HepG2 (cell line): ENCODE measurements at regions not wholly inside any gene's neighbourhood (a gene's known extent, or its start where the extent isn't known, plus 50 kb on each side); places are given as distances from the start of the nearest gene placed in this dataset.

ENCODE experiments used
- ATAC-seq: fragments of 200-7000 bp; cut with Tn5 transposase; 3 replicates; pipeline ENCODE4 v1.9.1; 2020; ENCODE audit warnings: mild to moderate bottlenecking, moderate library complexity
- BruUV-seq: library from RNA; stranded (reverse); fragments of 400-500 nt; replicated peaks from 2 replicates; lab custom pipeline; 2021; lab: Mats Ljungman, UMichigan
- CTCF ChIA-PET: fragments of 300-600 bp; formaldehyde crosslinking; extraction: SDS; loops from one replicate; lab custom pipeline; 2021; ENCODE audit warnings: low total read pairs, inconsistent platforms, low intra/inter-chr PET ratio; lab: Yijun Ruan, JAX
- POLR2A ChIA-PET: fragments of 350-600 bp; sonication (Branson Sonifier 250); formaldehyde crosslinking; loops from one replicate; lab custom pipeline; 2020; ENCODE audit warnings: antibody characterized with exemption, inconsistent platforms; lab: Yijun Ruan, JAX
- DNase-seq: peaks from one replicate; pipeline ENCODE4 v3.0.0-alpha.2; 2015; ENCODE audit warnings: low spot score
- FAIRE-seq: peaks from 3 replicates; lab custom pipeline; 2011; peaks lifted over from hg19 to GRCh38; lab: Jason Lieb, UNC
- H2AFZ ChIP-seq: one replicate; pipeline ENCODE4 v1.6.1; 2011; ENCODE audit warnings: low read length, inconsistent platforms
- H3K27ac ChIP-seq: fragments of 300-600 bp; 3 replicates; pipeline ENCODE4 v1.8.0; 2011; ENCODE audit warnings: mixed run types, mild to moderate bottlenecking, mixed read lengths, low read length, inconsistent platforms; ENCODE audit not compliant: insufficient read depth; ENCODE audit errors: extremely low read length
- H3K27me3 ChIP-seq, 2 experiments: fragments of 200-600 bp in 1 of 2; 2 replicates in 1 of 2; 3 replicates in 1 of 2; pipeline versions ENCODE4 v1.6.0 to v1.8.0; 2011; ENCODE audit warnings: low read length in 2 of 2, mild to moderate bottlenecking in 2 of 2, moderate library complexity in 2 of 2, inconsistent platforms in 1 of 2; ENCODE audit not compliant: insufficient read depth in 2 of 2, control insufficient read depth in 1 of 2
- H3K36me3 ChIP-seq, 2 experiments: fragments of 200-600 bp in 1 of 2; replicated peaks in 1 of 2; 2 replicates in 1 of 2; 3 replicates in 1 of 2; pipeline versions ENCODE4 v1.5.1 to v1.8.0; 2011; ENCODE audit warnings: low read length in 2 of 2, inconsistent platforms in 1 of 2; ENCODE audit not compliant: insufficient read depth in 2 of 2, control insufficient read depth in 1 of 2
- H3K4me1 ChIP-seq: 2 replicates; pipeline ENCODE4 v1.5.1; 2012; ENCODE audit warnings: low read length, inconsistent platforms; ENCODE audit not compliant: insufficient read depth
- H3K4me2 ChIP-seq: 2 replicates; pipeline ENCODE4 v1.6.0; 2011; ENCODE audit warnings: low read depth, low read length, inconsistent platforms
- H3K4me3 ChIP-seq, 3 experiments: fragments of 200-600 bp in 1 of 3; sonication (generic), shearing (Covaris generic) in 1 of 3; replicated peaks in 1 of 3; 2 replicates each; pipeline ENCODE4 v1.5.1; 2011 to 2016; ENCODE audit warnings: low read length in 3 of 3, inconsistent platforms in 2 of 3, low read depth in 2 of 3, mild to moderate bottlenecking in 2 of 3, control low read depth in 1 of 3, mixed read lengths in 1 of 3; ENCODE audit not compliant: insufficient read depth in 1 of 3
- H3K79me2 ChIP-seq: one replicate; pipeline ENCODE4 v1.6.1; 2011; ENCODE audit warnings: low read length, inconsistent platforms; ENCODE audit not compliant: insufficient read depth
- H3K9ac ChIP-seq: 2 replicates; pipeline ENCODE4 v1.6.0; 2011; ENCODE audit warnings: mild to moderate bottlenecking, low read depth, low read length, inconsistent platforms; ENCODE audit not compliant: insufficient read depth
- H3K9me3 ChIP-seq: 2 replicates; pipeline ENCODE4 v1.5.1; 2012; ENCODE audit warnings: mild to moderate bottlenecking, low read length
- H4K20me1 ChIP-seq: 2 replicates; pipeline ENCODE4 v1.6.0; 2011; ENCODE audit warnings: inconsistent platforms, mild to moderate bottlenecking, low read length, moderate library complexity; ENCODE audit not compliant: insufficient read depth
- ATF7-NPFF ChIP-seq: sonication (generic); formaldehyde crosslinking; IDR thresholded peaks from 2 replicates; pipeline ENCODE4 v1.8.1; 2023; ENCODE audit warnings: mild to moderate bottlenecking, low read depth, missing genetic modification reagents, moderate library complexity
- BCL3 ChIP-seq: sonication (generic); formaldehyde crosslinking; IDR thresholded peaks from 2 replicates; pipeline ENCODE4 v1.5.1; 2020; ENCODE audit warnings: mild to moderate bottlenecking, missing genetic modification reagents, moderate library complexity
- CERS6 ChIP-seq: sonication (generic); formaldehyde crosslinking; IDR thresholded peaks from 2 replicates; pipeline ENCODE4 v1.5.0; 2020; ENCODE audit warnings: missing genetic modification reagents
- ELF1 ChIP-seq: sonication (generic); formaldehyde crosslinking; IDR thresholded peaks from 2 replicates; pipeline ENCODE4 v1.4.0; 2020; ENCODE audit warnings: missing genetic modification reagents
- EZH2 ChIP-seq: conservative IDR thresholded peaks from 2 replicates; pipeline ENCODE4 v1.6.1; 2012; ENCODE audit warnings: mild to moderate bottlenecking, low read depth, low read length, moderate library complexity
- HDAC1 ChIP-seq: sonication (generic); formaldehyde crosslinking; IDR thresholded peaks from 2 replicates; pipeline ENCODE4 v1.5.1; 2020; ENCODE audit warnings: mild to moderate bottlenecking, missing genetic modification reagents
- KDM5B ChIP-seq: sonication (generic); formaldehyde crosslinking; IDR thresholded peaks from 2 replicates; pipeline ENCODE4 v1.4.0; 2020; ENCODE audit warnings: missing genetic modification reagents, mild to moderate bottlenecking, borderline replicate concordance
- NCOR1 ChIP-seq: fragments of 200-600 bp; sonication (generic); IDR thresholded peaks from 2 replicates; pipeline ENCODE4 v1.7.0; 2017; ENCODE audit warnings: antibody characterized with exemption, low read length, borderline replicate concordance
- POLR2AphosphoS5 ChIP-seq: IDR thresholded peaks from 2 replicates; pipeline ENCODE4 v1.6.1; 2012; ENCODE audit warnings: low read depth, low read length
- PRDM10 ChIP-seq: sonication (generic); formaldehyde crosslinking; IDR thresholded peaks from 2 replicates; pipeline ENCODE4 v1.4.0; 2020; ENCODE audit warnings: low read depth, missing genetic modification reagents
- REPIN1 ChIP-seq: sonication (generic); formaldehyde crosslinking; IDR thresholded peaks from 2 replicates; pipeline ENCODE4 v1.8.0; 2022; ENCODE audit warnings: missing genetic modification reagents, low read depth, mild to moderate bottlenecking, borderline replicate concordance
- RFXAP ChIP-seq: sonication (generic); formaldehyde crosslinking; IDR thresholded peaks from 2 replicates; pipeline ENCODE4 v1.4.0; 2020; ENCODE audit warnings: missing genetic modification reagents, borderline replicate concordance
- TCF7 ChIP-seq: sonication (generic); IDR thresholded peaks from 2 replicates; pipeline ENCODE4 v1.6.1; 2016; ENCODE audit warnings: antibody characterized with exemption, low read depth
- U2AF2 ChIP-seq: fragments of 200-400 bp; formaldehyde crosslinking; IDR thresholded peaks from 2 replicates; pipeline ENCODE4 v1.6.1; 2017; ENCODE audit warnings: low read depth, mild to moderate bottlenecking, low read length
- ZFP82 ChIP-seq: sonication (generic); formaldehyde crosslinking; IDR thresholded peaks from 2 replicates; pipeline ENCODE4 v1.5.1; 2020; ENCODE audit warnings: mild to moderate bottlenecking, missing genetic modification reagents, borderline replicate concordance
- ZMYM4 ChIP-seq: sonication (generic); formaldehyde crosslinking; IDR thresholded peaks from 2 replicates; pipeline ENCODE4 v1.8.1; 2023; ENCODE audit warnings: mild to moderate bottlenecking, missing genetic modification reagents
- ZNF264 ChIP-seq: sonication (generic); formaldehyde crosslinking; IDR thresholded peaks from 2 replicates; pipeline ENCODE4 v1.4.0; 2020; ENCODE audit warnings: missing genetic modification reagents
- ZNF563 ChIP-seq: sonication (generic); formaldehyde crosslinking; IDR thresholded peaks from 2 replicates; pipeline ENCODE4 v1.8.0; 2022; ENCODE audit warnings: mild to moderate bottlenecking, moderate library complexity, missing genetic modification reagents
- ZNF713 ChIP-seq: sonication (generic); formaldehyde crosslinking; IDR thresholded peaks from 2 replicates; pipeline ENCODE4 v1.4.0; 2020; ENCODE audit warnings: mild to moderate bottlenecking, missing genetic modification reagents
- WGBS: methylation state at CpG from one replicate; pipeline ENCODE4 v1.1.6; 2017; ENCODE audit warnings: low lambda C conversion rate; 5-methylcytosine and 5-hydroxymethylcytosine counted together
- in situ Hi-C: cut with HindIII; loops from 2 replicates; pipeline ENCODE4 v1.10.0; 2017; ENCODE audit warnings: low pct_unique_long_range_greater_than_20kb; ENCODE audit not compliant: extremely low pct_ligation_motif_present
- intact Hi-C: fragments of 100-400 bp; cut with micrococcal nuclease; formaldehyde crosslinking; loops from one replicate; pipeline ENCODE4 v1.10.0; 2022; ENCODE audit not compliant: unreplicated experiment

GRCh38 chr2:45172142-45172541 is 162.9 kb upstream of the SIX2 start:
- Histone ChIP-seq H3K36me3 (no peaks in the 10 kb centered on the region), H3K9ac (no peak overlapping the region), H3K9me3 (no peaks in the 10 kb centered on the region), H2AFZ (no peak overlapping the region), H3K27me3 (peaks cover 0 to 7% of the 10 kb centered on the region in 2 experiments; a peak in 1 of 5 replicates), H3K79me2 (no peaks in the 10 kb centered on the region), H3K4me3 (no peak overlapping the region), H3K4me1 (no peaks in the 10 kb centered on the region), H3K27ac (no peak overlapping the region), H4K20me1 (no peaks in the 10 kb centered on the region), H3K4me2 (no peak overlapping the region)
- FAIRE-seq (no peak), DNase-seq (no peak), ATAC-seq (no peak)
- in situ Hi-C loops: no loop called here
- TF ChIP-seq ZNF264 (CRISPR knock-in tag) (no peak), U2AF2 (no peak), KDM5B (no peak), PRDM10 (CRISPR knock-in tag) (no peak), TCF7 (no peak), POLR2AphosphoS5 (no peak), EZH2 (no peak), NCOR1 (no peak), HDAC1 (no peak), ZNF563 (no peak), ZMYM4 (no peak), ZFP82 (CRISPR knock-in tag) (no peak), CERS6 (CRISPR knock-in tag) (no peak), ELF1 (CRISPR knock-in tag) (no peak), RFXAP (CRISPR knock-in tag) (no peak), ZNF713 (CRISPR knock-in tag) (no peak), REPIN1 (CRISPR knock-in tag) (no peak), BCL3 (CRISPR knock-in tag) (no peak), ATF7-NPFF (no peak)
- POLR2A ChIA-PET: no interaction called here
- intact Hi-C loops: no loop called here
- WGBS: 85% methylated on average over 1 of the region's 1 CpG
- CTCF ChIA-PET: no interaction called here
- no TSS peak for BruUV-seq
